ENCODE measurements at regions not wholly inside any gene's neighbourhood (a gene's known extent, or its start where the extent isn't known, plus 50 kb on each side); places are given as distances from the start of the nearest gene placed in this dataset.

GRCh38 chr6:111973118-111973761 lies 80.7 kb upstream of the CCN6 start:
- Histone ChIP-seq H3K4me3 (ENCODE audit: insufficient read depth, low read depth, low read length) (no peak overlapping the region), H3K27me3 (ENCODE audit: control insufficient read depth, insufficient read depth, low read length) (no peaks in the 10 kb centered on the region), H3K36me3 (replicated peaks; ENCODE audit: control insufficient read depth, insufficient read depth, low read length) (no peaks in the 10 kb centered on the region)
- DNase-seq = no peak

GRCh38 chr6:111973927-111974639 lies 79.8 kb upstream of the CCN6 start:
- H3K36me3 ChIP-seq (replicated peaks; ENCODE audit: control insufficient read depth, insufficient read depth, low read length) = no peaks in the 10 kb centered on the region
- H3K4me3 ChIP-seq (ENCODE audit: insufficient read depth, low read depth, low read length) = no peak overlapping the region
- H3K27me3 ChIP-seq (ENCODE audit: control insufficient read depth, insufficient read depth, low read length) = no peaks in the 10 kb centered on the region
- DNase-seq = no peak

GRCh38 chr6:111975466-111975865 lies 78.4 kb upstream of the CCN6 start:
- no peak for DNase-seq
- H3K4me3 ChIP-seq (ENCODE audit: insufficient read depth, low read depth, low read length) = no peak overlapping the region
- H3K27me3 ChIP-seq (ENCODE audit: control insufficient read depth, insufficient read depth, low read length) = no peaks in the 10 kb centered on the region
- H3K36me3 ChIP-seq (replicated peaks; ENCODE audit: control insufficient read depth, insufficient read depth, low read length) = no peaks in the 10 kb centered on the region

- DNase-seq = no peak
- H3K27me3 ChIP-seq (ENCODE audit: control insufficient read depth, insufficient read depth, low read length) = no peaks in the 10 kb centered on the region
- no peaks in the 10 kb centered on the region for H3K36me3 ChIP-seq (replicated peaks; ENCODE audit: control insufficient read depth, insufficient read depth, low read length)
- H3K4me3 ChIP-seq (ENCODE audit: insufficient read depth, low read depth, low read length) = no peak overlapping the region
Measured at GRCh38 chr6:111976139-111976538, 77.8 kb upstream of the CCN6 start.

GRCh38 chr6:111978532-111979149 lies 75.3 kb upstream of the CCN6 start:
- Histone ChIP-seq H3K4me3 (ENCODE audit: insufficient read depth, low read depth, low read length) (no peak overlapping the region), H3K36me3 (replicated peaks; ENCODE audit: control insufficient read depth, insufficient read depth, low read length) (no peaks in the 10 kb centered on the region), H3K27me3 (ENCODE audit: control insufficient read depth, insufficient read depth, low read length) (no peaks in the 10 kb centered on the region)
- no peak for DNase-seq

GRCh38 chr6:111979633-111980032 lies 74.3 kb upstream of the CCN6 start:
- Histone ChIP-seq H3K36me3 (replicated peaks; ENCODE audit: control insufficient read depth, insufficient read depth, low read length) (no peaks in the 10 kb centered on the region), H3K4me3 (ENCODE audit: insufficient read depth, low read depth, low read length) (no peak overlapping the region), H3K27me3 (ENCODE audit: control insufficient read depth, insufficient read depth, low read length) (no peaks in the 10 kb centered on the region)
- no peak for DNase-seq

- Histone ChIP-seq H3K36me3 (replicated peaks; ENCODE audit: control insufficient read depth, insufficient read depth, low read length) (no peaks in the 10 kb centered on the region), H3K4me3 (ENCODE audit: insufficient read depth, low read depth, low read length) (no peak overlapping the region), H3K27me3 (ENCODE audit: control insufficient read depth, insufficient read depth, low read length) (no peaks in the 10 kb centered on the region)
- no peak for DNase-seq
Measured at GRCh38 chr6:111980143-111980542, 73.8 kb upstream of the CCN6 start.

GRCh38 chr6:111980971-111981840 lies 72.7 kb upstream of the CCN6 start:
- no peak for DNase-seq
- Histone ChIP-seq H3K27me3 (ENCODE audit: control insufficient read depth, insufficient read depth, low read length) (no peaks in the 10 kb centered on the region), H3K4me3 (ENCODE audit: insufficient read depth, low read depth, low read length) (no peak overlapping the region), H3K36me3 (replicated peaks; ENCODE audit: control insufficient read depth, insufficient read depth, low read length) (no peaks in the 10 kb centered on the region)

- Histone ChIP-seq H3K36me3 (replicated peaks; ENCODE audit: control insufficient read depth, insufficient read depth, low read length) (no peaks in the 10 kb centered on the region), H3K4me3 (ENCODE audit: insufficient read depth, low read depth, low read length) (no peak overlapping the region), H3K27me3 (ENCODE audit: control insufficient read depth, insufficient read depth, low read length) (no peaks in the 10 kb centered on the region)
- no peak for DNase-seq
Measured at GRCh38 chr6:111982681-111983080, 71.2 kb upstream of the CCN6 start.

GRCh38 chr6:111983193-111983592 lies 70.7 kb upstream of the CCN6 start:
- Histone ChIP-seq H3K4me3 (ENCODE audit: insufficient read depth, low read depth, low read length) (no peak overlapping the region), H3K27me3 (ENCODE audit: control insufficient read depth, insufficient read depth, low read length) (no peaks in the 10 kb centered on the region), H3K36me3 (replicated peaks; ENCODE audit: control insufficient read depth, insufficient read depth, low read length) (no peaks in the 10 kb centered on the region)
- no peak for DNase-seq

- DNase-seq = no peak
- Histone ChIP-seq H3K36me3 (replicated peaks; ENCODE audit: control insufficient read depth, insufficient read depth, low read length) (no peaks in the 10 kb centered on the region), H3K27me3 (ENCODE audit: control insufficient read depth, insufficient read depth, low read length) (no peaks in the 10 kb centered on the region), H3K4me3 (ENCODE audit: insufficient read depth, low read depth, low read length) (no peak overlapping the region)
Measured at GRCh38 chr6:111984081-111984480, 69.8 kb upstream of the CCN6 start.

GRCh38 chr6:111984516-111985201 lies 69.2 kb upstream of the CCN6 start:
- Histone ChIP-seq H3K36me3 (replicated peaks; ENCODE audit: control insufficient read depth, insufficient read depth, low read length) (no peaks in the 10 kb centered on the region), H3K27me3 (ENCODE audit: control insufficient read depth, insufficient read depth, low read length) (no peaks in the 10 kb centered on the region), H3K4me3 (ENCODE audit: insufficient read depth, low read depth, low read length) (no peak overlapping the region)
- no peak for DNase-seq

- H3K27me3 ChIP-seq (ENCODE audit: control insufficient read depth, insufficient read depth, low read length) = no peaks in the 10 kb centered on the region
- DNase-seq = peak; percentile 21
- H3K4me3 ChIP-seq (ENCODE audit: insufficient read depth, low read depth, low read length) = no peak overlapping the region
Measured at GRCh38 chr6:111985202-111985731, 68.6 kb upstream of the CCN6 start.

GRCh38 chr6:111986651-111987050 lies 67.3 kb upstream of the CCN6 start:
- H3K27me3 ChIP-seq (ENCODE audit: control insufficient read depth, insufficient read depth, low read length) = no peaks in the 10 kb centered on the region
- H3K36me3 ChIP-seq (replicated peaks; ENCODE audit: control insufficient read depth, insufficient read depth, low read length) = no peaks in the 10 kb centered on the region
- no peak overlapping the region for H3K4me3 ChIP-seq (ENCODE audit: insufficient read depth, low read depth, low read length)
- DNase-seq = no peak

More at GRCh38 chr6:111985202-111985731, 68.6 kb upstream of the CCN6 start:
- no peaks in the 10 kb centered on the region for H3K36me3 ChIP-seq (replicated peaks; ENCODE audit: control insufficient read depth, insufficient read depth, low read length)

Measured in H7 (cell line).